Choroid plexus epithelial cell (primary cell): ENCODE measurements at regions not wholly inside any gene's neighbourhood (a gene's known extent, or its start where the extent isn't known, plus 50 kb on each side); places are given as distances from the start of the nearest gene placed in this dataset.

Source experiments
- DNase-seq: peaks from one replicate; pipeline ENCODE4 v3.0.0-alpha.2; 2010; ENCODE audit warnings: low read depth
- H3K4me3 ChIP-seq: 2 replicates; pipeline ENCODE4 v1.5.1; 2011; ENCODE audit warnings: low read depth, mild to moderate bottlenecking, control low read depth, low read length, moderate library complexity
- CTCF ChIP-seq: conservative IDR thresholded peaks from 2 replicates; pipeline ENCODE4 v1.5.1; 2011; ENCODE audit warnings: low read depth, mild to moderate bottlenecking, control low read depth, inconsistent platforms, low read length, moderate library complexity

GRCh38 chr15:95663156-95664100 is 667.1 kb upstream of the NR2F2 start:
- peak; percentile 63 for DNase-seq
- no peak for TF ChIP-seq CTCF
- H3K4me3 ChIP-seq = no peak overlapping the region

- H3K4me3 ChIP-seq = no peak overlapping the region
- no peak for DNase-seq
These were observed 666.0 kb upstream of the NR2F2 start for GRCh38 chr15:95664450-95664849.

GRCh38 chr15:95669146-95669922 is 661.2 kb upstream of the NR2F2 start:
- peak overlapping the region; percentile 18 for H3K4me3 ChIP-seq

More at GRCh38 chr15:95664450-95664849, 666.0 kb upstream of the NR2F2 start:
- TF ChIP-seq CTCF = no peak

GRCh38 chr15:95674031-95674430 is 656.5 kb upstream of the NR2F2 start:
- no peak for TF ChIP-seq CTCF
- no peak overlapping the region for H3K4me3 ChIP-seq
- no peak for DNase-seq

More at GRCh38 chr15:95669146-95669922, 661.2 kb upstream of the NR2F2 start:
- peak; percentile 68 for DNase-seq
- no peak for TF ChIP-seq CTCF

- no peak for DNase-seq
These were observed 654.0 kb upstream of the NR2F2 start for GRCh38 chr15:95676500-95676899.

More at GRCh38 chr15:95676500-95676899, 654.0 kb upstream of the NR2F2 start:
- TF ChIP-seq CTCF = no peak
- H3K4me3 ChIP-seq = no peak overlapping the region
